Progenitor cell of endocrine pancreas (in vitro differentiated cells): ENCODE measurements at regions not wholly inside any gene's neighbourhood (a gene's known extent, or its start where the extent isn't known, plus 50 kb on each side); places are given as distances from the start of the nearest gene placed in this dataset.

Experiments used
- DNase-seq: peaks from one replicate; pipeline ENCODE4 v3.0.0; 2021; ENCODE audit warnings: low spot score; ENCODE audit not compliant: unreplicated experiment
- H3K27ac Mint-ChIP-seq: 2 replicates; pipeline ENCODE4 v1.8.0; 2021; ENCODE audit warnings: mild to moderate bottlenecking, moderate library complexity, mixed read lengths
- H3K27me3 Mint-ChIP-seq: 2 replicates; pipeline ENCODE4 v1.8.0; 2021; ENCODE audit warnings: mixed read lengths
- H3K36me3 Mint-ChIP-seq: 2 replicates; pipeline ENCODE4 v1.8.0; 2022; ENCODE audit warnings: mixed read lengths; ENCODE audit not compliant: insufficient read depth
- H3K4me1 Mint-ChIP-seq: 2 replicates; pipeline ENCODE4 v1.8.0; 2021; ENCODE audit warnings: low read depth, mixed read lengths
- H3K4me3 Mint-ChIP-seq: 2 replicates; pipeline ENCODE4 v1.8.0; 2021; ENCODE audit warnings: low read depth, mild to moderate bottlenecking, moderate library complexity, mixed read lengths
- H3K9me3 Mint-ChIP-seq: 2 replicates; pipeline ENCODE4 v1.8.0; 2021; ENCODE audit warnings: low read depth, mixed read lengths
- CTCF ChIP-seq: fragments of 200-600 bp; sonication (generic); IDR thresholded peaks from one replicate; pipeline ENCODE4 v1.5.0; 2021; ENCODE audit warnings: antibody characterized with exemption, mild to moderate bottlenecking; ENCODE audit not compliant: unreplicated experiment

- Mint-ChIP-seq H3K4me1 (no peaks in the 10 kb centered on the region), H3K9me3 (peaks cover 15% of the 10 kb centered on the region), H3K27me3 (no peaks in the 10 kb centered on the region), H3K27ac (no peak overlapping the region), H3K36me3 (peaks cover 48% of the 10 kb centered on the region), H3K4me3 (no peak overlapping the region)
- TF ChIP-seq CTCF, result no peak
- no peak for DNase-seq
Observed at GRCh38 chr19:5253406-5254110, 87.1 kb downstream of the PTPRS start.

DNA sequence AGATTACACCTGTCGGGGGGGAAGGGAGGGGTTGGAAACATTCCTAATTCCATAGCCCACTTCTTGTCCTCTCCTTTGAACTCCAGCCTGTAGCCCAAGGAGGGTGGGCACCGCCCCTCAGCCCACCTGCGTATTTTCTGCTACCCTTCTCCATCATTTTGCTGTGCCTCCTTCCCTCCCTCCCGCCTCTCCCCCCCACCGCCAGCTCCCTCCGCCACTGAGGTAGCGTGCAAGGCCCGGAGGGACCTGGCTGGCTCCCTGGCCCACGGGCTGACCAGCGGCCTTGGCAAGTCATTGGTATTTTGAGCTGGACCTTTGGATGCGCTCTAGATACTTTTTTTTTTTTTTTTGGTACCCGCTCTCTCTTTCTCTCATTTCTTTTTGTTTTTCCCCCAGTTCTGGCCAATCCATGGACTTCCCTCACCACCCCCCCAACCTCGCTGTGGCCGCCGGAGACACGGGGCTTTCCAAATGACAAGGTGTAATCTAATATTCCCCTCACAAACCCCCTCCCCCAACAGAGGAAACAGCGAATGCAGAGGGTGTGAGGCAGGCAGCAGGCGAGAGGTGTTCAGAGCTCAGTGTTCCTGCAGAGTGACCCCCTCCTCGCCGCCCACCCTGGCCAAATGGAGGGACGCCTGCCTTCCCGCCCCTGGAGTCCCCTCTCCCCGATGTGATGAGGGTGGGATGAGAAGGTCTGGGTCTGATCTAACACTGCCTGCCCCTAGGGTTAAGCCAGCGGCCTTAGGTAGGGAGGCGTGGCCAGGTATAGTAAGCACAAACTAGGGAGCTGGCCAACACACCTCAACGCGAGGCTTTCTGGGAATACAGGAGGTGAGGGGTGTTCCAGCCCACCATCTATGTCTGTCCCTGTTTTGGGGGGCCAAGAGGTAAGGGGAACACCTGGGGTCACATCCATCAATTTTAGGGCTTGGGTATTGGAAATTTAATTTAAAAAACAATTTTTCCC, 89.2 kb downstream of the PTPRS start:
- no peaks in the 10 kb centered on the region for H3K4me1 Mint-ChIP-seq
- no peaks in the 10 kb centered on the region for H3K27me3 Mint-ChIP-seq
- TF ChIP-seq CTCF, result no peak
- H3K36me3 Mint-ChIP-seq, result peaks cover 45% of the 10 kb centered on the region
- no peak for DNase-seq
- no peak overlapping the region for H3K27ac Mint-ChIP-seq
- H3K9me3 Mint-ChIP-seq, result peaks cover 15% of the 10 kb centered on the region
- H3K4me3 Mint-ChIP-seq, result no peak overlapping the region

DNA sequence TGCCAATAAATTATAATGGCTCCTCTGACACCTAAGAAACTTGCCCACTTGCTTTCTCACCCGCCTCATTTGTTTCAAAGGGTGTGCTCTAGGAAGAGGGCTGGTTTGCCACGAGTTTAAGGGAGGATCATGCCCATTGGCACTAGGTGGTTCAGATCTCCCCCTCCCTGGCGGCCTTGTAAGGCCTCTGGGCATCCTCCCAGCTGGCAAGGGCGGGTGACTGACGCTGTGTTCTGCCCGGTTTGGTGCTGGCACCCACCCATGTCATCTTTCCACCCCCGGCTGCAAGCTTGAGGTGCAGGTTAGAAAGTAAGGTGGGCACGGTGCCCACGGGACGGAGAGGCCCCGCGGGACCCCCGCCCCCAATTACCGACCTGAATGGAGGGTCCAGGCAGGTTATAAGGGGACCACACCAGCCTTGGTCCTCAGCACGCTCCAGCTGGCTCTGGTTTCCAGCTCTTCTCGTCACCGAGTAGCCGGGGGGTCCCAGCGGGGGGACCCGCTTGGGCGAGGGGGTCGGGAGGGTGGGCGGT, 90.4 kb downstream of the PTPRS start:
- no peak for DNase-seq
- H3K4me3 Mint-ChIP-seq, result no peak overlapping the region
- no peaks in the 10 kb centered on the region for H3K4me1 Mint-ChIP-seq
- no peak for TF ChIP-seq CTCF
- no peak overlapping the region for H3K27ac Mint-ChIP-seq
- peaks cover 8% of the 10 kb centered on the region for H3K9me3 Mint-ChIP-seq
- H3K36me3 Mint-ChIP-seq, result peaks cover 34% of the 10 kb centered on the region
- H3K27me3 Mint-ChIP-seq, result no peaks in the 10 kb centered on the region

DNA sequence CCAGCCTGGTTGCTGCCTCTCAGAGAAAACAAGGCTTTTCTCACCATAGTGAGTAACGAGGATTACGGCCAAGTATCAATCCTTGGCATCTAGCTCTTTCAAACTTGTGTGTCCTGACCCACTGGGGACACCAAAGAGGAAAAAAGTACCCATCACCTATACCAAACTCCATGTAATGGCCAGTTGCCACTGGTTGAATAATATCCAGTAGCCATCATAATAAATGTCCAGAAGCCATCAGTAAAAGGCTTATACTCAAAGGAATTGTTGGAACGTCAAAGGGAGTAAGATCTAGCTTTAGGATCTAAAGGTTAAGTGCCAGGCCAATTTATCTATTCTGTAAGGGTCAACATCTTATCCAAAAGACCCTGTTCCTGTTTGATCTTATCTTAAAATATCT, 91.1 kb downstream of the PTPRS start:
- no peak overlapping the region for H3K27ac Mint-ChIP-seq
- no peaks in the 10 kb centered on the region for H3K4me1 Mint-ChIP-seq
- peaks cover 28% of the 10 kb centered on the region for H3K36me3 Mint-ChIP-seq
- no peak for TF ChIP-seq CTCF
- DNase-seq, result no peak
- H3K9me3 Mint-ChIP-seq, result peaks cover 4% of the 10 kb centered on the region
- no peak overlapping the region for H3K4me3 Mint-ChIP-seq
- H3K27me3 Mint-ChIP-seq, result no peaks in the 10 kb centered on the region

DNA sequence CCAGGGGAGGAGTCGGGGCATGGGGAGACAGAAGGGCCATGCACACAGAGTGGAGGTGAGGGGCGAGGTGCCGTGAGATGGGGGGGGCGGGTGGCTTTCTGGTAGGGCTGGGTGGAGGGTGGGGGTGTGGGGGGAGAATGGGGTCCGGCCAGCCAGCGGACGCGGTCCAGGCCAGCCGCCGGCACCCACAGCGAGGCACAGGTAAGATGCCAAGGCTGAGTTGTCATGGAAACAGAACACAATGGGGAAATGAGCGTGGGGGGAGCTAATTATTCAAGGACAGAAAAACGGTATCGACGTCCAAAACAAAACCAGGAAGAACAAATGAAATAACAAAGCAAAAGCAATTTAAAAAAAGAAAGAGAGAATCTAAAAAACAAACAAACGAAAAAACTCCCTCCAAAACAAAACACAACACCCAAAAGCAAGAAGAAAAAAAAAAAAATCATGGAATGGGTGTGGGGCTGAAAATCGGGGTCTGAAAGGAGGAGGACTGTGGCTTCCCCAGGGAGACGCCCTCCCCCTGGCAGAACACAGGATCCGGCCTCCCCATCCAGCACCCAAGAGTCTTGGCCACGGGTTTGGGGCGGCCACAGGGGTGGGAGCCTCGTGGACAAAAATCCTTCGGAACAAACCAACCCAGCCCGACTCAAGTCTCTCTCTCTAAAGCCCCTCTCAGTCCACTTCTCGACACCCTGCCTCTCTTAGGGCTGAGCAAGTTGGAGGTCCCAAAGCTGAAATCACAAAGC, 92.5 kb downstream of the PTPRS start:
- H3K36me3 Mint-ChIP-seq, result peaks cover 20% of the 10 kb centered on the region
- DNase-seq, result no peak

More for the DNA sequence above, 92.5 kb downstream of the PTPRS start:
- no peak for TF ChIP-seq CTCF
- Mint-ChIP-seq H3K27ac (no peak overlapping the region), H3K4me3 (no peak overlapping the region), H3K27me3 (no peaks in the 10 kb centered on the region), H3K9me3 (no peaks in the 10 kb centered on the region), H3K4me1 (no peaks in the 10 kb centered on the region)
